Stimulated activated naive CD8-positive, alpha-beta T cell treated with anti-CD3 and anti-CD28 coated beads, Interleukin-15, Interleukin-2, amounts not matched to agents 100 ng/mL and 50 ng/mL, for 24 hours (primary cell): ENCODE measurements at regions not wholly inside any gene's neighbourhood (a gene's known extent, or its start where the extent isn't known, plus 50 kb on each side); places are given as distances from the start of the nearest gene placed in this dataset.

Experiments
- H3K27ac Mint-ChIP-seq: one replicate; pipeline ENCODE4 v1.8.0; 2021; ENCODE audit warnings: mild to moderate bottlenecking, mixed read lengths
- H3K27me3 Mint-ChIP-seq: one replicate; pipeline ENCODE4 v1.8.0; 2021; ENCODE audit warnings: mixed read lengths
- H3K36me3 Mint-ChIP-seq: one replicate; pipeline ENCODE4 v1.8.0; 2021; ENCODE audit warnings: low read depth, mixed read lengths
- H3K4me1 Mint-ChIP-seq: one replicate; pipeline ENCODE4 v1.8.0; 2021; ENCODE audit warnings: low read depth, mixed read lengths
- H3K4me3 Mint-ChIP-seq: one replicate; pipeline ENCODE4 v1.8.0; 2021; ENCODE audit warnings: mild to moderate bottlenecking, mixed read lengths
- H3K9me3 Mint-ChIP-seq: one replicate; pipeline ENCODE4 v1.8.0; 2021; ENCODE audit warnings: mixed read lengths

DNA sequence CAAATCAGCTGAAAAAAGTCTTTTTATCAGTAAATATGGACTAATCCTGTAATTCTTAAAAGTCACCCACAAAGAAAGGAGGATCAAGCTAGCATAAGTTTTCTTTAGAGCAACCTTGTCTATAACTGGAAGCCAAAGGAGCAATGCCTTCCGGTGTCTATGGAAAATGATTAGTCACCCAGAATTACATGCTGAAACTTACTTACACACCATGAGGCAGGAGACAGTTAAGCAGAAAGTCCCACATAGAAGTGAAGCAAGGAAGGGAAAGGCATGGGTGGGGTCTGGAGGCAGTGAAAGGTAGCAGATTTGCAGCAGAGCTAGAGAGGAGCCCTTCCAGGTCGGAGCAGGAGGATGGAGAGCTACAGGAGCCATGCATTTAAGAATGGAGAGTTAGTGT is 153.7 kb upstream of the RIPOR2 start:
- Mint-ChIP-seq H3K4me3 (no peak overlapping the region), H3K9me3 (no peaks in the 10 kb centered on the region), H3K36me3 (peaks cover 41% of the 10 kb centered on the region), H3K4me1 (peaks cover 7% of the 10 kb centered on the region), H3K27me3 (no peaks in the 10 kb centered on the region), H3K27ac (no peak overlapping the region)

DNA sequence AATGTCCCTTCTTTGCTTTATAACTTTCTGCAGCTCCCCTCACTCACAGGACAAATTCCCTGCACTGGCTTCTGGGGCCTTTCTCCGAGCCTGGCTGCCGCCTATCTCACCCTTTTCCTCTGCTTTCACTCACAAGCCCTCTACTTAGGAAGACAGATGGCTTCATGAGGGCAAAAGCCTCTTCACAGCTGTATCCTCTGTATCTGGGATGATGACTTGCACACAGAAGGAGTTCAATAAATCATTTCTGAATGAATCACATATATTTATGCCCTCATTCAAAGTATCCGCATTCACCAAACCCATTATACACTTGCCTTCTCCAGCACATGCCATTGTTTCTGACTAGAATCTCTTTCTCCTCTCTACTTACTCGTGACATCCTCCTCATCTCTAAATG is 159.0 kb upstream of the RIPOR2 start:
- Mint-ChIP-seq H3K9me3 (no peaks in the 10 kb centered on the region), H3K4me3 (no peak overlapping the region), H3K27me3 (no peaks in the 10 kb centered on the region), H3K27ac (no peak overlapping the region), H3K4me1 (peaks cover 1% of the 10 kb centered on the region), H3K36me3 (peaks cover 67% of the 10 kb centered on the region)

DNA sequence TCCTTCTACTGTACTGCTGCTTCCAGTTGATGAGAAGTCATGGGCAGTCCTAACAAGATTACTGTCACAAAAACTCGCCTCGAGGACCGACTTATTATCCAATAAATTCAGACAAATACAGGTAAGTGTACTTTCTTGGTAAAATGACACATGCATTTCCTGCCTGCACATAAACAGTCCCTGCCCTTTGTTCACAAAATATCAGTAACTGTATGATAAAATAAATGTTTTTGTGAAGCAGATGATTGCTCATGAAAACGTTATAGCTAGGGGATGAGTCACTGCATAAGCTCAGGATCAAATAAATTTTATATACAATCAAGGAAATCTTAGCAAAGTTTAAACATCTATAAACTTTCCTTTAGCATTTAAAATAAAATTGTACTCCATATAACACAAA is 164.5 kb upstream of the RIPOR2 start:
- Mint-ChIP-seq H3K27me3 (no peaks in the 10 kb centered on the region), H3K4me3 (no peak overlapping the region), H3K36me3 (peaks cover 60% of the 10 kb centered on the region), H3K27ac (no peak overlapping the region), H3K4me1 (peaks cover under 1% of the 10 kb centered on the region), H3K9me3 (no peaks in the 10 kb centered on the region)

DNA sequence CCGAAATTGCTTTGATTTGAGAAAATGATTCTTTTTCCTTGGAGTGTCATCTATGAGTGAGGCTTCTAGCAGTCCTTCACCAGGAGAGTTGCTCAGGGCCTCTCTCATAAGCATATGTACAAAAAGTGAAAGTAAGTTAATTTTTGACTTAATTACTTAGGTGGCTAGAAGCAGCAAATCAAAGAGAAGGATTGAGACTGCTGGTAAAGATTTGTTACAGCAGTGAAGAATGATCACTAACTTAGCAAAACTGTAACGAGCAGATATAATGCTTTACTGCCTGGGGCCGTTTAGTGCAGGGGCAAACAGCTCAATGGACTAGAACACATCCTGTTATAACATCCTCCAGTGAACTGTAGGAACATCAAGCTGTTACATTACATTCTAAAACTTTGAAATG is 167.8 kb upstream of the RIPOR2 start:
- Mint-ChIP-seq H3K4me3 (no peak overlapping the region), H3K9me3 (no peaks in the 10 kb centered on the region), H3K27me3 (no peaks in the 10 kb centered on the region), H3K4me1 (peaks cover 4% of the 10 kb centered on the region), H3K36me3 (peaks cover 78% of the 10 kb centered on the region), H3K27ac (no peak overlapping the region)

DNA sequence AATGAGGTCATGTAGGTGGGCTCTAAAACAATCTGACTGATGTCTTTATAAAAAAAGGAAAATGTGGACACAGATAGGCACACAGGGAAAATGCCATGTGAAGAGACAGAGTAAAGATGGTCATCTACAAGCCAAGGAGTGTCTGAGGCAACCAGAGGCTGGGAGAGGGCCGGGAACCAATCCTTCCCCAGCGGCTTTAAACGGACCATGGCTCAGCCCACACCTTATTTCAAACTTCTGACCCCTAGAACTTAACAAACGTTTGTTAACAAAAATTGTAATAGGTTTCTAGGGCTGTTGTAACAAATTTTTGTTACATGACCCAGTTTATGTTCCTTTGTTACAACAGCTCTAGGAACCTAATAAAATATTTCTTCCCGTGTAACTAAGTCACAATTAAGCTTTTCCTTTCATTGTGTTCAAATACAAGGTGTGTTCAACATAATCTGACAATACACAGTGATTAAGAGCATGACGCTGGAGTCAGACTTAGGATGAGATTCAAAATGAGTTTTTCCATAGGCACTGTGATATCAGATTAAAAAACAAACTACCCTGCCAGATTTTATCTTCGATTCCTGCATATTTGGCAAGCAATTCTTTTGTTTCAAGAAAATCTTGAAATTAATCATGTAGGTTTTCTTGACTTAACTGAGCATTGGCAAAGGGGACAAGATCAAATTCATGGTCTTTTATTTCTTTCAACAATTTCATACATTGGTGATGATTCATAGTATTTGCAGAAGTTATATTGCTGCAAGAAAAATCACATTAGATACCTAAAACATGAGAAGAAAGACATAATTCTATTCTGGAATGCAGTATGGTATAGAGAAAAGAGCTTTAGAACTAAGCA is 169.5 kb upstream of the RIPOR2 start:
- no peak overlapping the region for H3K27ac Mint-ChIP-seq
- no peaks in the 10 kb centered on the region for H3K9me3 Mint-ChIP-seq
- H3K27me3 Mint-ChIP-seq, result no peaks in the 10 kb centered on the region
- peaks cover 78% of the 10 kb centered on the region for H3K36me3 Mint-ChIP-seq
- no peak overlapping the region for H3K4me3 Mint-ChIP-seq
- peaks cover 4% of the 10 kb centered on the region for H3K4me1 Mint-ChIP-seq

DNA sequence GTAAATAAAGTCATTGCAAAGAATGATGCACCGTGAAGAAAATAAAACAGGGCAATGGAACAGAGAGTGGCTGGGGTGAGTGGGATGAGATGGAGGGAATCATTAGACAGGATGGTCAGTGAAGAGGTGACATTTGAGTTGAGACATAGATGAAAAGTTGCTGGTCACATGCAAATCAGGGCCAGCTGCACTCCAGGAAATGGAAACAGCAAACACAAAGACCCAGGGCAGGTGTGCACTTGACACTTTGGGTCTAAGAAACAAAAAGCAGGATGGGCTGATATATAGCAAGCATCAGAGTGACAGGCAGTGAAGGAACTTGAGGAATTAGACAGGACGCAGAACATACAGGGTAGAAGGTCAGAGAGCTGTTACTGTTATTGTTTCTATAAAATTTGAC is 171.5 kb upstream of the RIPOR2 start:
- no peak overlapping the region for H3K27ac Mint-ChIP-seq
- no peak overlapping the region for H3K4me3 Mint-ChIP-seq
- H3K4me1 Mint-ChIP-seq, result peaks cover 4% of the 10 kb centered on the region
- H3K36me3 Mint-ChIP-seq, result peaks cover 88% of the 10 kb centered on the region
- no peaks in the 10 kb centered on the region for H3K27me3 Mint-ChIP-seq
- H3K9me3 Mint-ChIP-seq, result no peaks in the 10 kb centered on the region

DNA sequence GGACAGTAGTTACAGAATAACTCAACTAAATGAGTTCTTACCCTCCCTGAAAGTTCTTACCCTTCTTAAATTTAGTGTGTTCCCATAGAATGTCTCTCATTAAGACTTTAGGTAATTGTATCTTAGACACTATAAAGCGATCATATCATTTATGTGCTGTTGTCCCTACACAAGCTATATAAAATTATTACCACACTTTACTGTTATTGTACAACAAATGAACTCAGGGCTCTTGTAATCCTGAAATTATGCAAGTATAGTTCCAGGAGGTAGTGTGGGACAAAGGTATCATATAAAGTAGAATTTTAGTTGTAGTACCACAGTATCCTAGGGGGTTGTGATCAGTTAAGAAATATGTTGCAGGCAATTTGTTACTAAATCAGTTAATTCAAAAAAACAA is 167.4 kb upstream of the CARMIL1 start:
- Mint-ChIP-seq H3K27ac (no peak overlapping the region), H3K4me3 (no peak overlapping the region), H3K9me3 (no peaks in the 10 kb centered on the region), H3K27me3 (no peaks in the 10 kb centered on the region), H3K36me3 (peaks cover 82% of the 10 kb centered on the region), H3K4me1 (no peaks in the 10 kb centered on the region)

DNA sequence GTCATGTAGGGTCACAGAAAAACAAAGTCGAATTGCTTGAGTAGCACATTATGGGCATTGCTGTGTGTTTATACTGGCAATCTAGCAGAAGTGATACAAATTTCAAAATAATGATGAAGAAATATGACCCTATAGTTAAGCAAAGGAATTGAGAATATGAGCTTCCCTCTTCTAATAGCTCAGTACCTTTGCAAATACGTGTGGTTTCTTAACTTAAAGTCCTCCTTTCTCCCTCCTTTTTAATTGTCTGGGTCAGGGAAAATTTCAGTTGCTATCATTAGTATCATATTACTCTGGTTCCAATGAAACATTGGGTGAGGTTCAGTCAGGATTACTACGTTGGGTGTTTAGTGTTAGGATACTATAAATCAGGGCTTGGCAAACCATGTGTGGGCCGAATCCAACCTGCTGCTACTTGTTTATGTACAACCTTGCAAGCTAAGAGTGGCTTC is 166.8 kb upstream of the CARMIL1 start:
- H3K27ac Mint-ChIP-seq, result no peak overlapping the region
- H3K4me1 Mint-ChIP-seq, result peaks cover 4% of the 10 kb centered on the region
- no peaks in the 10 kb centered on the region for H3K9me3 Mint-ChIP-seq
- no peak overlapping the region for H3K4me3 Mint-ChIP-seq
- no peaks in the 10 kb centered on the region for H3K27me3 Mint-ChIP-seq
- H3K36me3 Mint-ChIP-seq, result peaks cover 76% of the 10 kb centered on the region

DNA sequence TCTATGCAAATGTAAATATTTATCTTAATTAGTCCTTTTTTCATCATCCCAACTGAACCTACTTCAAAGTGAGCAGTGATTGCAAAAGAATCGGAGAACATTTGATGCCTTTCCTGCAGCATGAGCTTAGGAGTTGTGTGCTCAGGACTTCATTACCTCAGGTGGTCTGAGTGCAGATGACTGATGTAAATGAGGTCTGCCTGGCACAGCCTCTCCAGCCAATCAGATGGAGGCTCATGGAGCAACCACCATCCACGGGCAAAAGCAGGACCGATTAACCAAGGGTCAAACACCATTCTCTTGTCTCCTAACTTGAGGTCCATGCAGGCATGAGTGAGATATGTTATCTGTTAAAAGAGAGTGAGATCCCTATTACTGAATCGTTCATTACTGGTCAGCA is 165.7 kb upstream of the CARMIL1 start:
- H3K4me1 Mint-ChIP-seq, result peaks cover 15% of the 10 kb centered on the region
- peaks cover 71% of the 10 kb centered on the region for H3K36me3 Mint-ChIP-seq
- H3K27me3 Mint-ChIP-seq, result no peaks in the 10 kb centered on the region
- H3K27ac Mint-ChIP-seq, result no peak overlapping the region
- no peaks in the 10 kb centered on the region for H3K9me3 Mint-ChIP-seq
- H3K4me3 Mint-ChIP-seq, result no peak overlapping the region

DNA sequence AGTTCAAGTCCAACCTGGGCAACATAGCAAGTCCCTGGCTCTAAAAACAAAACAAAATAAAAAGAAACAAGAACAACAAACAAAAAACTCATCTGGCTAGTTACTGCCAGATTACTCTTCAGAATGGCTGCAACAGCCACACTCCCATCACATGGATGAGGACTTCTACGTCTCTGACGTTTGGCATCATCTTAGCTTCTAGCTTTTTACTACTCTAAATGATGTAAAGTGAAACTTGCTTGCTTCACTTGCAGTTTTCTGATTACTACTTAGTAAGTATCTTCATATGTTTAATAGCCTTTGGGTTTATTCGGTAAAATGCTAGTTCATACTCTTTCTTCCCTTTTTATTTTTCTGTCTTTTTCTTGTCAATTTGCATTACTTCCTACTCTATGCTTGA is 161.1 kb upstream of the CARMIL1 start:
- Mint-ChIP-seq H3K27ac (no peak overlapping the region), H3K4me1 (peaks cover 36% of the 10 kb centered on the region), H3K9me3 (no peaks in the 10 kb centered on the region), H3K4me3 (no peak overlapping the region), H3K27me3 (no peaks in the 10 kb centered on the region), H3K36me3 (peaks cover 62% of the 10 kb centered on the region)

DNA sequence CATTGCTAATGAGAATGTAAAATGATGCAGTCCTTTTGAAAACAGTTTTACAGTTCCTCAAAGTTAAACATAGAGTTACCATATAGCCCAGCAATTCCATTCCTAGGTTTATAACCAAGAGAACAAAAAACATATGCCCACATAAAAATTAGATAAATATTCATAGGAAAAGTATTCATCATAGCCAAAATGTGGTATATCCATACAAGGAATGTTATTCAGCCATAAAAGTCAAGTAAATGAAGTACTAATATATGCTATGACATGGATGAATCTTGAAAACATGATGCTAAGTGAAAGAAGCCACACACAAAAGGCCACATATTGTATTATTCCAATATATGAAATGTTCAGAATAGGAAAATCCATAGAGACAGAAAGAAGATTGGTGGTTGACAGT is 158.0 kb upstream of the CARMIL1 start:
- no peaks in the 10 kb centered on the region for H3K27me3 Mint-ChIP-seq
- peaks cover 63% of the 10 kb centered on the region for H3K36me3 Mint-ChIP-seq
- H3K9me3 Mint-ChIP-seq, result no peaks in the 10 kb centered on the region
- peaks cover 56% of the 10 kb centered on the region for H3K4me1 Mint-ChIP-seq
- no peak overlapping the region for H3K4me3 Mint-ChIP-seq
- H3K27ac Mint-ChIP-seq, result no peak overlapping the region

DNA sequence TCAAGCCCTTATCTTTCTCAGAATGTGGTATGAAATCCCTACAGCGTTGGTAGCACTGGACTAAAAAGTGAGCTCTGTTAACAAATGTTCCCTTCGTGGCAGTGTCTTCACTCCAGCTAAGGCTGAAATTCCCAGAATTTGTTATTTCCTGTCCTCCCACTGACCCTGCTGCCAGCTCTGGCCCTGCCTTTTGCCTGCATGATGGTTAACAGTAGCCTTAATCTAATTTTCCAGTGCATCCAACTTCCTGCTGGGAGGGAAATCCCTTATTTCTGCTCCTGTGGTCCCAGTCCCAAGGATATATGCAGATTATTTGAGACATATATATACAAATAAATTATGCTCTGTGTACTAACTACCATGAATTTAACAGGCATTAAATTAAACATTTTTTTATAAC is 157.2 kb upstream of the CARMIL1 start:
- Mint-ChIP-seq H3K36me3 (peaks cover 63% of the 10 kb centered on the region), H3K4me1 (peaks cover 57% of the 10 kb centered on the region), H3K4me3 (no peak overlapping the region), H3K27ac (no peak overlapping the region), H3K27me3 (no peaks in the 10 kb centered on the region), H3K9me3 (no peaks in the 10 kb centered on the region)

DNA sequence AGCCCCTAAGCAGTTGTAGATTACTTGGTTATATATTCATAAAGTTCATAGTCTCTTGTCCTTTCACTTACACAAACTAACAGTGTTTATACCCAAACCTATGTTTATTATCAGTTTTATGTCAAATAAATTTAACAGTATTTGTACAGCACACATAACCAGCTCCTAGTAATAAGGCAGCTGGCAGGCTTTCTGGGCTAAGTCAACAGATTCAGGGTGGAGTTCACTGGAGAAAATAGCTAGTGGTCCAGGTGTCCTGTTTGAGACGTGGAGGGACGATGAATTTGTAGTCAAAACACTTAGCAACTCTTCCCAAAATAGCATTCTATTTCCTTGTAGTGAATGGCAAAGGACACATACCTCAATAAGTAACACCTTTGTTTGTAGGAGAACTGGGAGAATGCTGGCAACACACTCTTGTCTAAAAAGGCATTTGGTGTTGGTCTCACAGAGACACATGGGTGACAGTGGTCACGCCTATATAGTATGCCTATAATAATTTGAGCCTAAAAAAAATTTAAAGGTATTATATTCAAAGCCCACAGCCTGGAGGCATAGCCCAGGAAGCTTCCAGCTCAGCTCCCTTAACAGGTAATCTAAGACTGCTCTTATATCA is 156.4 kb upstream of the CARMIL1 start:
- Mint-ChIP-seq H3K4me1 (peaks cover 54% of the 10 kb centered on the region), H3K36me3 (peaks cover 67% of the 10 kb centered on the region), H3K27ac (no peak overlapping the region), H3K4me3 (no peak overlapping the region), H3K27me3 (no peaks in the 10 kb centered on the region), H3K9me3 (no peaks in the 10 kb centered on the region)

DNA sequence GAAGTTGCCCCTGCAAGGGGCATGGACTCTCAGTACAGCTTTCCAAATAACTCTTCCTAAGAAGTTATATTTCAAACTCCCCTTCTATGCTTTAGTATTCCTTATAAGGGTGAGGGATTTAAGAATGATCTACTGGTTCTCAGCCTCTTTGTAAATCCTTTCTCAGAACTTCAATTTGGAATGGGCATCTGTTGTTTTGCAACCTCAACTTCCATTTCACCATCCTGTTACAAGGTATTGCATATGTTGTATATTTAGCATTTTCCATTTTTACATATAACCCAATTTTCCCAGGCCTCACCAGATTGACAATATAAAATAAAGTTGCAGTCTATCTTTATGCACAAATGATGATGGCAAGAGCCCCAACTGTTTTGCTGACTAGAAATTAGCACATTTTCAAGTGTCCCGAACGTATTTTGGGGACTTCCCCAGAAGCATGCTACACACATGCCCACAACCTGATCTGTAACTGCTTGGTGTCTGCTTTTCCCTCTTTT is 154.9 kb upstream of the CARMIL1 start:
- Mint-ChIP-seq H3K4me3 (no peak overlapping the region), H3K36me3 (peaks cover 71% of the 10 kb centered on the region), H3K4me1 (peaks cover 45% of the 10 kb centered on the region), H3K27me3 (no peaks in the 10 kb centered on the region), H3K27ac (no peak overlapping the region), H3K9me3 (no peaks in the 10 kb centered on the region)

DNA sequence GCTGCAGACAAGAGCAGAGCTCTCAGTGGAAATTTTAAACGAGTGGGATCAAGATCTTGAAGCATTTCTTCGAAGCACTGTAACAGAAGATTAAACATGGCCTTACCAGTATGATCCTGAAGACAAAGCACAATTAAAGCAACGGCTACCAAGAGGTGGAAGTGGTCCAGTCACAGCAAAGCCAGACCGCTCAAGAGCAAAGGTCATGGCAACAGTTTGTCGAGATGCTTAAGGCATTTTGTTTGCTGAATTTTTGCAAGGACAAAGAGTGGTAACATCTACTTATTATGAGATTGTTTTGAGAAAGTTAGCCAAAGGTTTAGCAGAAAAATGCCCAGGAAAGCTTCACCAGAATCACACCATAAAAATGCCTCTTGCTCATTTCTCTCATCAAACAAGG is 153.4 kb upstream of the CARMIL1 start:
- Mint-ChIP-seq H3K27ac (no peak overlapping the region), H3K27me3 (no peaks in the 10 kb centered on the region), H3K36me3 (peaks cover 78% of the 10 kb centered on the region), H3K4me1 (peaks cover 49% of the 10 kb centered on the region), H3K9me3 (no peaks in the 10 kb centered on the region), H3K4me3 (no peak overlapping the region)
